WTC11 (cell line): ENCODE measurements at regions not wholly inside any gene's neighbourhood (a gene's known extent, or its start where the extent isn't known, plus 50 kb on each side); places are given as distances from the start of the nearest gene placed in this dataset.

Experiments
- ATAC-seq: fragments of 200-7000 bp; cut with Tn5 transposase; 2 replicates; pipeline ENCODE4 v1.10.0; 2021; ENCODE audit warnings: mild to moderate bottlenecking, moderate library complexity
- CTCF ChIA-PET: fragments of 300-600 bp; sonication (Branson Sonifier 250); formaldehyde crosslinking; loops from one replicate; lab custom pipeline; 2021; ENCODE audit warnings: antibody characterized with exemption; lab: Charles Lee
- POLR2A ChIA-PET: fragments of 350-600 bp; sonication (Branson Sonifier 250); formaldehyde crosslinking; loops from one replicate; lab custom pipeline; 2021; ENCODE audit warnings: antibody characterized with exemption; lab: Charles Lee
- DNase-seq: peaks from one replicate; pipeline ENCODE4 v3.0.0; 2021; ENCODE audit warnings: low spot score
- H3K27ac Mint-ChIP-seq: 2 replicates; pipeline ENCODE4 v1.8.0; 2021; ENCODE audit warnings: mixed read lengths
- H3K27me3 Mint-ChIP-seq: 2 replicates; pipeline ENCODE4 v1.8.0; 2021; ENCODE audit warnings: low read depth, mild to moderate bottlenecking, moderate library complexity, mixed read lengths
- H3K36me3 Mint-ChIP-seq: 2 replicates; pipeline ENCODE4 v1.8.0; 2021; ENCODE audit warnings: mixed read lengths
- H3K4me1 Mint-ChIP-seq: 2 replicates; pipeline ENCODE4 v1.8.0; 2022; ENCODE audit warnings: mixed read lengths
- H3K4me3 Mint-ChIP-seq: 2 replicates; pipeline ENCODE4 v1.8.0; 2021; ENCODE audit warnings: mild to moderate bottlenecking, moderate library complexity, mixed read lengths
- H3K9me3 Mint-ChIP-seq: 2 replicates; pipeline ENCODE4 v1.8.0; 2021; ENCODE audit warnings: mixed read lengths
- ARID4B ChIP-seq: sonication (generic); formaldehyde crosslinking; IDR thresholded peaks from 2 replicates; pipeline ENCODE4 v1.8.0; 2023; ENCODE audit warnings: missing genetic modification reagents, mild to moderate bottlenecking, borderline replicate concordance
- ATF3 ChIP-seq: sonication (generic); formaldehyde crosslinking; conservative IDR thresholded peaks from 2 replicates; pipeline ENCODE4 v1.8.1; 2022; ENCODE audit warnings: mild to moderate bottlenecking, missing genetic modification reagents
- CREB1 ChIP-seq: sonication (generic); formaldehyde crosslinking; IDR thresholded peaks from 2 replicates; pipeline ENCODE4 v1.8.0; 2023; ENCODE audit warnings: mild to moderate bottlenecking, missing genetic modification reagents
- E2F5 ChIP-seq: sonication (generic); formaldehyde crosslinking; IDR thresholded peaks from 2 replicates; pipeline ENCODE4 v1.8.1; 2022; ENCODE audit warnings: mild to moderate bottlenecking, moderate library complexity, missing genetic modification reagents
- ELF4 ChIP-seq: sonication (generic); formaldehyde crosslinking; IDR thresholded peaks from 2 replicates; pipeline ENCODE4 v1.8.1; 2022; ENCODE audit warnings: low read depth, mild to moderate bottlenecking, moderate library complexity, missing genetic modification reagents
- NFATC4 ChIP-seq: fragments of 250-450 bp; sonication (Bioruptor Pico); IDR thresholded peaks from 2 replicates; pipeline ENCODE4 v1.9.0; 2021; ENCODE audit warnings: mild to moderate bottlenecking
- NR1H2 ChIP-seq: sonication (generic); formaldehyde crosslinking; IDR thresholded peaks from 2 replicates; pipeline ENCODE4 v1.9.0; 2021; ENCODE audit warnings: mild to moderate bottlenecking, moderate library complexity, missing genetic modification reagents
- OVOL2 ChIP-seq: fragments of 250-450 bp; sonication (Bioruptor Pico); IDR thresholded peaks from 2 replicates; pipeline ENCODE4 v1.9.0; 2021; ENCODE audit warnings: mild to moderate bottlenecking, borderline replicate concordance
- PRRX2 ChIP-seq: fragments of 250-450 bp; sonication (Bioruptor Pico); IDR thresholded peaks from 2 replicates; pipeline ENCODE4 v1.8.0; 2021; ENCODE audit warnings: mild to moderate bottlenecking
- SOX15 ChIP-seq: fragments of 250-450 bp; sonication (Bioruptor Pico); IDR thresholded peaks from 2 replicates; pipeline ENCODE4 v1.9.0; 2021; ENCODE audit warnings: mild to moderate bottlenecking
- TEAD4 ChIP-seq: sonication (generic); formaldehyde crosslinking; IDR thresholded peaks from 2 replicates; pipeline ENCODE4 v1.8.0; 2022; ENCODE audit warnings: mild to moderate bottlenecking, missing genetic modification reagents
- TF ChIP-seq, protein P1 (sequence below): sonication (generic); formaldehyde crosslinking; IDR thresholded peaks from 2 replicates; pipeline ENCODE4 v1.8.1; 2022; ENCODE audit warnings: missing genetic modification reagents, borderline replicate concordance
- TF ChIP-seq, protein P2 (sequence below): fragments of 250-450 bp; sonication (Bioruptor Pico); IDR thresholded peaks from 2 replicates; pipeline ENCODE4 v1.9.0; 2021; ENCODE audit warnings: mild to moderate bottlenecking
- TF ChIP-seq, protein P3 (sequence below): fragments of 250-450 bp; sonication (Bioruptor Pico); conservative IDR thresholded peaks from 2 replicates; pipeline ENCODE4 v1.9.0; 2021; ENCODE audit warnings: mild to moderate bottlenecking
- TF ChIP-seq, protein P4 (sequence below): fragments of 200-600 bp; IDR thresholded peaks from 2 replicates; pipeline ENCODE4 v1.8.0; 2022; ENCODE audit warnings: antibody characterized with exemption

- H3K9me3 Mint-ChIP-seq: no peaks in the 10 kb centered on the region
- peaks cover 70% of the 10 kb centered on the region for H3K4me1 Mint-ChIP-seq
- peak overlapping the region; percentile 83 for H3K27ac Mint-ChIP-seq
- no peak overlapping the region for H3K4me3 Mint-ChIP-seq
- ATAC-seq (peak; percentile 57), DNase-seq (no peak)
- ChIA-PET POLR2A (interaction anchor here (0.5 to 1.2 kb wide), 2 partner anchors 13 to 753 kb away, joined by 3 read pairs; no protein-coding TSS in a partner anchor), CTCF (interaction anchor here (0.7 to 2.9 kb wide), 7 partner anchors 13 to 44 kb away, joined by 3 to 32 read pairs (median 4); no protein-coding TSS in a partner anchor)
- H3K27me3 Mint-ChIP-seq: no peaks in the 10 kb centered on the region
- TF ChIP-seq TEAD4 (CRISPR knock-in tag): 0 out of 2 replicates have a peak, but pooled peaks have one; percentile 37
- TF ChIP-seq NFATC4 (CRISPR knock-in tag): no peak
- TF ChIP-seq PRRX2 (CRISPR knock-in tag): 0 out of 2 replicates have a peak, but pooled peaks have one; percentile 38
- no peaks in the 10 kb centered on the region for H3K36me3 Mint-ChIP-seq
Measured at GRCh38 chr11:70524096-70524922, 126.0 kb downstream of the CTTN start.

GRCh38 chr11:70525006-70525405, 126.7 kb downstream of the CTTN start:
- POLR2A ChIA-PET: no interaction called here
- Mint-ChIP-seq H3K36me3 (no peaks in the 10 kb centered on the region), H3K4me3 (no peak overlapping the region)
- TF ChIP-seq, protein P1, sequence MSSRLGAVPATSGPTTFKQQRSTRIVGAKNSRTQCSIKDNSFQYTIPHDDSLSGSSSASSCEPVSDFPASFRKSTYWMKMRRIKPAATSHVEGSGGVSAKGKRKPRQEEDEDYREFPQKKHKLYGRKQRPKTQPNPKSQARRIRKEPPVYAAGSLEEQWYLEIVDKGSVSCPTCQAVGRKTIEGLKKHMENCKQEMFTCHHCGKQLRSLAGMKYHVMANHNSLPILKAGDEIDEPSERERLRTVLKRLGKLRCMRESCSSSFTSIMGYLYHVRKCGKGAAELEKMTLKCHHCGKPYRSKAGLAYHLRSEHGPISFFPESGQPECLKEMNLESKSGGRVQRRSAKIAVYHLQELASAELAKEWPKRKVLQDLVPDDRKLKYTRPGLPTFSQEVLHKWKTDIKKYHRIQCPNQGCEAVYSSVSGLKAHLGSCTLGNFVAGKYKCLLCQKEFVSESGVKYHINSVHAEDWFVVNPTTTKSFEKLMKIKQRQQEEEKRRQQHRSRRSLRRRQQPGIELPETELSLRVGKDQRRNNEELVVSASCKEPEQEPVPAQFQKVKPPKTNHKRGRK: no peak
- TF ChIP-seq SOX15 (CRISPR knock-in tag): no peak
- TF ChIP-seq PRRX2 (CRISPR knock-in tag): no peak
- no peak for TF ChIP-seq ATF3 (CRISPR knock-in tag)
- TF ChIP-seq, protein P2, sequence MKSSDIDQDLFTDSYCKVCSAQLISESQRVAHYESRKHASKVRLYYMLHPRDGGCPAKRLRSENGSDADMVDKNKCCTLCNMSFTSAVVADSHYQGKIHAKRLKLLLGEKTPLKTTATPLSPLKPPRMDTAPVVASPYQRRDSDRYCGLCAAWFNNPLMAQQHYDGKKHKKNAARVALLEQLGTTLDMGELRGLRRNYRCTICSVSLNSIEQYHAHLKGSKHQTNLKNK (CRISPR knock-in tag): no peak
- no peak for TF ChIP-seq NR1H2 (CRISPR knock-in tag)
- TF ChIP-seq CREB1 (CRISPR knock-in tag): no peak
- TF ChIP-seq, protein P3, sequence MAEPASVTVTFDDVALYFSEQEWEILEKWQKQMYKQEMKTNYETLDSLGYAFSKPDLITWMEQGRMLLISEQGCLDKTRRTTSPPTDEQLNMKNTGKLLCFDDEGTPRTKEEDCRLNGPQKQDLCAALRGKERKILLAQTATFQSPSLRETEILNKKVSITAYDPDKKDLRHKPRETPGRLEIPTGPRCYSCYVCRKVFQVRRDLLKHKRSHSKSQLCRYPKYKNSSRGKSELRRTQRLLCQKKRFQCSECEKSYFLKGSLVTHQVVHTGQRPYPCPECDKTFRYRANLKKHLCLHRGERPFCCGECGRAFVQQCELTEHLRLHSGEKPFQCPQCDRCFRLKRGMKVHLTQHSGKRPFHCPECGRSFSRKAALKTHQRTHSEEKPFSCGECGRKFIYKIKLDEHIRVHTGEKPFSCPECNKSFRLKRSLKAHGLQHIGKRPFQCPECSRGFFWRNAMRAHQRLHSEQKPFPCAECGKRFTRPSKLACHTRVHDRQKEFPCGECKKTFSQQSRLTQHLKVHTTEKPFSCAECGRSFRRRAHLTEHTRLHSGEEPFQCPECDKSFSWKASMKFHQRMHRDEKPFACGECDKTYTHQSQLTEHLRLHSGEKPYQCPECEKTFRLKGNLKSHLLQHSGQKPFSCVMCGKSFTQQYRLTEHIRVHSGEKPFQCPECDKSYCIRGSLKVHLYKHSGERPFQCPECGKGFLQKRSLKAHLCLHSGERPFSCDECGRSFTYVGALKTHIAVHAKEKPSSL (CRISPR knock-in tag): no peak
- no peak for TF ChIP-seq ARID4B (CRISPR knock-in tag)
- no peak for TF ChIP-seq E2F5 (CRISPR knock-in tag)
- TF ChIP-seq, protein P4, sequence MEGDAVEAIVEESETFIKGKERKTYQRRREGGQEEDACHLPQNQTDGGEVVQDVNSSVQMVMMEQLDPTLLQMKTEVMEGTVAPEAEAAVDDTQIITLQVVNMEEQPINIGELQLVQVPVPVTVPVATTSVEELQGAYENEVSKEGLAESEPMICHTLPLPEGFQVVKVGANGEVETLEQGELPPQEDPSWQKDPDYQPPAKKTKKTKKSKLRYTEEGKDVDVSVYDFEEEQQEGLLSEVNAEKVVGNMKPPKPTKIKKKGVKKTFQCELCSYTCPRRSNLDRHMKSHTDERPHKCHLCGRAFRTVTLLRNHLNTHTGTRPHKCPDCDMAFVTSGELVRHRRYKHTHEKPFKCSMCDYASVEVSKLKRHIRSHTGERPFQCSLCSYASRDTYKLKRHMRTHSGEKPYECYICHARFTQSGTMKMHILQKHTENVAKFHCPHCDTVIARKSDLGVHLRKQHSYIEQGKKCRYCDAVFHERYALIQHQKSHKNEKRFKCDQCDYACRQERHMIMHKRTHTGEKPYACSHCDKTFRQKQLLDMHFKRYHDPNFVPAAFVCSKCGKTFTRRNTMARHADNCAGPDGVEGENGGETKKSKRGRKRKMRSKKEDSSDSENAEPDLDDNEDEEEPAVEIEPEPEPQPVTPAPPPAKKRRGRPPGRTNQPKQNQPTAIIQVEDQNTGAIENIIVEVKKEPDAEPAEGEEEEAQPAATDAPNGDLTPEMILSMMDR: no peak
- no peak for TF ChIP-seq OVOL2 (CRISPR knock-in tag)
- TF ChIP-seq ELF4 (CRISPR knock-in tag): no peak
- TF ChIP-seq, all 79 proteins: peak for 0
- Mint-ChIP-seq H3K27ac (peak overlapping the region; percentile 83; the same call in 1 of the 2 replicates), H3K9me3 (peaks cover 5% of the 10 kb centered on the region), H3K27me3 (no peaks in the 10 kb centered on the region), H3K4me1 (peaks cover 70% of the 10 kb centered on the region)
- DNase-seq (no peak), ATAC-seq (no peak)
- CTCF ChIA-PET: interaction anchor here (1.1 to 1.3 kb wide), 3 partner anchors 21 to 43 kb away, joined by 3 to 4 read pairs (median 4); no protein-coding TSS in a partner anchor
